Chondrocyte (in vitro differentiated cells): ENCODE measurements at regions not wholly inside any gene's neighbourhood (a gene's known extent, or its start where the extent isn't known, plus 50 kb on each side); places are given as distances from the start of the nearest gene placed in this dataset.

ENCODE experiments used
- DNase-seq: peaks from one replicate; pipeline ENCODE4 v3.0.0; 2021; ENCODE audit warnings: mixed read lengths, low spot score
- H3K27ac Mint-ChIP-seq: one replicate; pipeline ENCODE4 v1.8.0; 2021; ENCODE audit warnings: mild to moderate bottlenecking, moderate library complexity, mixed read lengths; ENCODE audit not compliant: unreplicated experiment
- H3K27me3 Mint-ChIP-seq: 2 replicates; pipeline ENCODE4 v1.8.0; 2021; ENCODE audit warnings: low read depth, mixed read lengths
- H3K36me3 Mint-ChIP-seq: 2 replicates; pipeline ENCODE4 v1.8.0; 2021; ENCODE audit warnings: low read depth, mixed read lengths
- H3K4me1 Mint-ChIP-seq: 2 replicates; pipeline ENCODE4 v1.8.0; 2021; ENCODE audit warnings: low read depth, mild to moderate bottlenecking, mixed read lengths
- H3K4me3 Mint-ChIP-seq: one replicate; pipeline ENCODE4 v1.8.0; 2021; ENCODE audit warnings: mild to moderate bottlenecking, moderate library complexity, mixed read lengths; ENCODE audit not compliant: unreplicated experiment
- H3K9me3 Mint-ChIP-seq: 2 replicates; pipeline ENCODE4 v1.8.0; 2021; ENCODE audit warnings: low read depth, mixed read lengths
- TF ChIP-seq, protein P1 (sequence below): fragments of 200-600 bp; sonication (generic); IDR thresholded peaks from 2 replicates; pipeline ENCODE4 v1.5.0; 2021; ENCODE audit warnings: antibody characterized with exemption, mild to moderate bottlenecking, moderate library complexity

DNA sequence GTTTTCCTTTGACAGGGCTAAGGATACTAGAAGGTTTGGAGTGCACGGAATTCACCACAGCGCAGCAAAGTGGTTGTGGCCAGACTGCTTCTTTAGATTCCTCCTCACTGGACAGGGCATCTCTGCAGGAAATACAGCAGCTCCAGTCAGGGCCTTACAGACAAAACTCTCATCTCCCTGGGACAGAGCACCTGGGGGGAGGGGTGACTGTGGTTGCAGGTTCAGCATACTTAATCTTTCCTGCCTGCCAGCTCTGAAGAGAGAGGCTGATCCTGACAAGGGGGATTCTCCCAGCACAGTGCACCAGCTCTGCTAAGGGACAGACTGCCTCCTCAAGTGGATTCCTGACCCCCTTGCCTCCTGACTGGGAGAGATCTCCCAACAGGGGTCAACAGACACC is 1257.9 kb downstream of the NXPH1 start:
- no peak overlapping the region for H3K27ac Mint-ChIP-seq

GRCh38 chr7:9698375-9698774 is 1265.0 kb downstream of the NXPH1 start:
- Mint-ChIP-seq H3K9me3 (peaks cover 14% of the 10 kb centered on the region), H3K4me1 (no peaks in the 10 kb centered on the region), H3K27ac (no peak overlapping the region), H3K4me3 (no peak overlapping the region), H3K36me3 (no peaks in the 10 kb centered on the region), H3K27me3 (no peaks in the 10 kb centered on the region)
- TF ChIP-seq, protein P1, sequence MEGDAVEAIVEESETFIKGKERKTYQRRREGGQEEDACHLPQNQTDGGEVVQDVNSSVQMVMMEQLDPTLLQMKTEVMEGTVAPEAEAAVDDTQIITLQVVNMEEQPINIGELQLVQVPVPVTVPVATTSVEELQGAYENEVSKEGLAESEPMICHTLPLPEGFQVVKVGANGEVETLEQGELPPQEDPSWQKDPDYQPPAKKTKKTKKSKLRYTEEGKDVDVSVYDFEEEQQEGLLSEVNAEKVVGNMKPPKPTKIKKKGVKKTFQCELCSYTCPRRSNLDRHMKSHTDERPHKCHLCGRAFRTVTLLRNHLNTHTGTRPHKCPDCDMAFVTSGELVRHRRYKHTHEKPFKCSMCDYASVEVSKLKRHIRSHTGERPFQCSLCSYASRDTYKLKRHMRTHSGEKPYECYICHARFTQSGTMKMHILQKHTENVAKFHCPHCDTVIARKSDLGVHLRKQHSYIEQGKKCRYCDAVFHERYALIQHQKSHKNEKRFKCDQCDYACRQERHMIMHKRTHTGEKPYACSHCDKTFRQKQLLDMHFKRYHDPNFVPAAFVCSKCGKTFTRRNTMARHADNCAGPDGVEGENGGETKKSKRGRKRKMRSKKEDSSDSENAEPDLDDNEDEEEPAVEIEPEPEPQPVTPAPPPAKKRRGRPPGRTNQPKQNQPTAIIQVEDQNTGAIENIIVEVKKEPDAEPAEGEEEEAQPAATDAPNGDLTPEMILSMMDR: no peak
- DNase-seq: no peak

More for the DNA sequence above, 1257.9 kb downstream of the NXPH1 start:
- TF ChIP-seq, protein P1: no peak
- Mint-ChIP-seq H3K4me1 (no peaks in the 10 kb centered on the region), H3K36me3 (no peaks in the 10 kb centered on the region), H3K9me3 (peaks cover 15% of the 10 kb centered on the region), H3K27me3 (no peaks in the 10 kb centered on the region), H3K4me3 (no peak overlapping the region)
- DNase-seq: no peak

GRCh38 chr7:9709216-9709615 is 1264.5 kb upstream of the PHF14 start:
- Mint-ChIP-seq H3K36me3 (no peaks in the 10 kb centered on the region), H3K4me3 (no peak overlapping the region), H3K4me1 (peaks cover 6% of the 10 kb centered on the region), H3K27me3 (no peaks in the 10 kb centered on the region), H3K9me3 (no peaks in the 10 kb centered on the region), H3K27ac (no peak overlapping the region)
- TF ChIP-seq, protein P1: no peak
- DNase-seq: no peak

GRCh38 chr7:9711259-9711918 is 1262.3 kb upstream of the PHF14 start:
- H3K27me3 Mint-ChIP-seq: no peaks in the 10 kb centered on the region
- no peaks in the 10 kb centered on the region for H3K36me3 Mint-ChIP-seq
- H3K9me3 Mint-ChIP-seq: no peaks in the 10 kb centered on the region
- peak overlapping the region; percentile 8 for H3K27ac Mint-ChIP-seq
- no peak for DNase-seq
- peaks cover 6% of the 10 kb centered on the region for H3K4me1 Mint-ChIP-seq
- TF ChIP-seq, protein P1: no peak
- H3K4me3 Mint-ChIP-seq: no peak overlapping the region

DNA sequence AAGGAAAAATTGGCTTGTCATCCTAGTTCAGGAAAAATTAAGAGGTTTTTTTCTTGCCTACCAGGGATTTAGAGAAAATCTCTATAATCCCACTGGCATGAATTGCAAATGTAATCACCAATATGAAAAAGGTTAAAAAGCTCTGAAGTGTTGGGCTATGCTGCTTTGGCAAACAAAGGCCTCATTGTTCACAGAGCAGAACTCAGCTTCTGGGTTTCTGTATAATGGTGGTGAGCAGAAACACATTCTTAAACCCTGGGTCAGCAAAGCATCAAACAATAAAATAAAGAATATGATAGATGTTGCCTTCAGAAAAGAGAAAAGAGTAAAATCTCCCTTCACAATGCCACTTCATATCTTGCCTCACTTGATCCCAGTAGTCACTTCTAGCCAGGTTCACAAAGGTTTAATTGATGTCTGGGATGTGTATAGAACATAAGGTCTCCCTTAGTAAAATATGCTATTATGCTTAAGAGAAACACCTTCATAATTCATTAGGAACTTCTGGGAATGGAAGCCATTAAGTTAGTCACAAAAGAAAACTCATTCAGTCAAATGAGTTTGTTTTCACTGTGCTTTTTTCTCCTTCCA is 1255.5 kb upstream of the PHF14 start:
- H3K4me1 Mint-ChIP-seq: no peaks in the 10 kb centered on the region
- no peaks in the 10 kb centered on the region for H3K27me3 Mint-ChIP-seq
- peaks cover 2% of the 10 kb centered on the region for H3K9me3 Mint-ChIP-seq
- DNase-seq: no peak
- H3K36me3 Mint-ChIP-seq: no peaks in the 10 kb centered on the region
- no peak overlapping the region for H3K27ac Mint-ChIP-seq
- no peak overlapping the region for H3K4me3 Mint-ChIP-seq
- TF ChIP-seq, protein P1: no peak
